ENCODE measurements at regions not wholly inside any gene's neighbourhood (a gene's known extent, or its start where the extent isn't known, plus 50 kb on each side); places are given as distances from the start of the nearest gene placed in this dataset.

DNA sequence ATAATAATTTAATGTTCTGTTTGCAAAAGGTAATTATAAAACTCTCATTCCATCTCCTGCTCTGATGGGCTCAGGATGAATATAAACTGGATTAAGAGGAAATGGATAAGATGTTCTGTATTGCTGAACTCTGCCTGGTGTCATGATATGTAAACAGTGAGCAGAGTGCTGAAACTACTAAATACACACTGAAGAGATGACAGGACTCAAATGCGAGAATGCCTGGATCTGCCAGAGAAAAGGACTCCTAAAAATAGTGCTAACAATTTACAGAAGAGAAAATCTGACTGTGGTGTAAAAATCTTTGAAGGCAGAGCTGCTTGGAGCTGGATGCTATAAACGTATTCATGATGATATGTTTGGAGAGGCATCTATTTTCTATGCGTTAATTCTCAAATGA, 303.2 kb downstream of the RWDD3 start:
- TF ChIP-seq CTCF (conservative IDR thresholded peaks at IDR 0.05; ENCODE audit: low read length) (no peak), EZH2phosphoT487 (IDR thresholded peaks at IDR 0.05; ENCODE audit: borderline replicate concordance) (no peak)
